Keratinocyte (primary cell): ENCODE measurements at regions not wholly inside any gene's neighbourhood (a gene's known extent, or its start where the extent isn't known, plus 50 kb on each side); places are given as distances from the start of the nearest gene placed in this dataset.
A peak's percentile ranks its signal among the peaks of the same experiment; 100 is the strongest.

Experiments
- DNase-seq: peaks from one replicate; pipeline ENCODE4 v3.0.0-alpha.2; 2011; ENCODE audit warnings: low read depth, missing footprints, low spot score
- FAIRE-seq: peaks from 2 replicates; lab custom pipeline; 2011; peaks lifted over from hg19 to GRCh38; lab: Jason Lieb, UNC
- H2AFZ ChIP-seq: 2 replicates; pipeline ENCODE4 v1.6.0; 2012; ENCODE audit warnings: low read length, control low read depth, inconsistent platforms; ENCODE audit not compliant: control insufficient read depth
- H3K27ac ChIP-seq: 2 replicates; pipeline ENCODE4 v1.5.1; 2011; ENCODE audit warnings: low read length; ENCODE audit not compliant: control insufficient read depth, insufficient read depth
- H3K27me3 ChIP-seq: 3 replicates; pipeline ENCODE4 v1.6.0; 2011; ENCODE audit warnings: low read length; ENCODE audit not compliant: control insufficient read depth, insufficient read depth; ENCODE audit errors: extremely low read depth
- H3K36me3 ChIP-seq, 2 experiments: 2 replicates in 1 of 2; 3 replicates in 1 of 2; pipeline ENCODE4 v1.5.1; 2011; ENCODE audit warnings: low read length in 2 of 2, mild to moderate bottlenecking in 1 of 2; ENCODE audit not compliant: control insufficient read depth in 2 of 2, insufficient read depth in 2 of 2; ENCODE audit errors: extremely low read depth in 1 of 2
- H3K4me1 ChIP-seq: 3 replicates; pipeline ENCODE4 v1.5.1; 2011; ENCODE audit warnings: low read length; ENCODE audit not compliant: control insufficient read depth, insufficient read depth; ENCODE audit errors: extremely low read depth
- H3K4me2 ChIP-seq: 3 replicates; pipeline ENCODE4 v1.6.0; 2011; ENCODE audit warnings: low read depth, low read length; ENCODE audit not compliant: control insufficient read depth, insufficient read depth; ENCODE audit errors: extremely low read depth
- H3K4me3 ChIP-seq, 3 experiments: fragments of 200-600 bp in 1 of 3; sonication (generic) in 1 of 3; 2 replicates in 2 of 3; 3 replicates in 1 of 3; pipeline ENCODE4 v1.5.1; 2011 to 2016; ENCODE audit warnings: low read length in 3 of 3, mild to moderate bottlenecking in 3 of 3, control low read depth in 2 of 3, inconsistent platforms in 1 of 3, low read depth in 1 of 3, mixed read lengths in 1 of 3, mixed run types in 1 of 3, moderate library complexity in 1 of 3; ENCODE audit not compliant: control insufficient read depth in 2 of 3, insufficient read depth in 2 of 3; ENCODE audit errors: extremely low read depth in 1 of 3
- H3K79me2 ChIP-seq: 2 replicates; pipeline ENCODE4 v1.6.0; 2012; ENCODE audit warnings: low read length; ENCODE audit not compliant: control insufficient read depth, insufficient read depth
- H3K9ac ChIP-seq: 3 replicates; pipeline ENCODE4 v1.6.0; 2011; ENCODE audit warnings: low read length; ENCODE audit not compliant: control insufficient read depth, insufficient read depth; ENCODE audit errors: extremely low read depth
- H3K9me1 ChIP-seq: 3 replicates; pipeline ENCODE4 v1.6.0; 2011; ENCODE audit warnings: low read length; ENCODE audit not compliant: control insufficient read depth, insufficient read depth; ENCODE audit errors: extremely low read depth
- H3K9me3 ChIP-seq: 2 replicates; pipeline ENCODE4 v1.5.1; 2012; ENCODE audit warnings: low read depth, low read length; ENCODE audit not compliant: control insufficient read depth
- H4K20me1 ChIP-seq: 3 replicates; pipeline ENCODE4 v1.6.0; 2011; ENCODE audit warnings: low read length; ENCODE audit not compliant: control insufficient read depth, insufficient read depth; ENCODE audit errors: extremely low read depth
- CTCF ChIP-seq, 3 experiments: IDR thresholded peaks in 1 of 3; conservative IDR thresholded peaks in 1 of 3; optimal IDR thresholded peaks in 1 of 3; 2 replicates in 2 of 3; 3 replicates in 1 of 3; pipeline versions ENCODE3 to v1.5.1; 2011; ENCODE audit warnings: low read length in 3 of 3, mild to moderate bottlenecking in 3 of 3, moderate library complexity in 2 of 3, control low read depth in 1 of 3, inconsistent platforms in 1 of 3; ENCODE audit not compliant: insufficient read depth in 2 of 3; ENCODE audit errors: extremely low read depth in 1 of 3
- EZH2 ChIP-seq: IDR thresholded peaks from one replicate; pipeline ENCODE4 v1.6.1; 2012; ENCODE audit warnings: inconsistent platforms, mild to moderate bottlenecking, low read length, moderate library complexity
- dilution Hi-C: fragments of 300-500 bp; cut with MboI; formaldehyde crosslinking; loops from one replicate; pipeline ENCODE4 v1.7.0; 2020; ENCODE audit warnings: low sequenced_read_pairs; ENCODE audit not compliant: extremely low pct_ligation_motif_present

GRCh38 chr5:142206801-142207200, 98.2 kb downstream of the NDFIP1 start:
- H3K9me3 ChIP-seq: no peaks in the 10 kb centered on the region
- H3K4me1 ChIP-seq: peaks cover 5% of the 10 kb centered on the region
- H3K9ac ChIP-seq: no peak overlapping the region
- no peak overlapping the region for H3K4me2 ChIP-seq
- no peaks in the 10 kb centered on the region for H3K27me3 ChIP-seq
- H3K27ac ChIP-seq: no peak overlapping the region
- no peak for DNase-seq
- no peaks in the 10 kb centered on the region for H3K79me2 ChIP-seq
- H2AFZ ChIP-seq: no peak overlapping the region
- FAIRE-seq: no peak
- H4K20me1 ChIP-seq: no peaks in the 10 kb centered on the region
- no peaks in the 10 kb centered on the region for H3K9me1 ChIP-seq
- no peak overlapping the region for H3K4me3 ChIP-seq
- dilution Hi-C loops: no loop called here
- TF ChIP-seq EZH2 (no peak), CTCF (optimal IDR thresholded peaks at IDR 0.05 in 1 of 3, IDR thresholded peaks at IDR 0.05 in 1 of 3, conservative IDR thresholded peaks at IDR 0.05 in 1 of 3; ENCODE audit: extremely low read depth in 1 of 3, insufficient read depth in 2 of 3, low read length in 3 of 3) (peak; percentile 3 to 42 (median 28))
- no peaks in the 10 kb centered on the region for H3K36me3 ChIP-seq

GRCh38 chr5:142204219-142204618, 95.6 kb downstream of the NDFIP1 start:
- H3K27me3 ChIP-seq: no peaks in the 10 kb centered on the region
- no peak overlapping the region for H3K27ac ChIP-seq
- H3K4me3 ChIP-seq: no peak overlapping the region
- H3K36me3 ChIP-seq: no peaks in the 10 kb centered on the region
- no peak overlapping the region for H3K9ac ChIP-seq
- H3K79me2 ChIP-seq: no peaks in the 10 kb centered on the region
- no peaks in the 10 kb centered on the region for H3K9me1 ChIP-seq
- H3K4me2 ChIP-seq: no peak overlapping the region
- H4K20me1 ChIP-seq: no peaks in the 10 kb centered on the region
- dilution Hi-C loops: no loop called here
- DNase-seq (no peak), FAIRE-seq (no peak)
- H3K9me3 ChIP-seq: no peaks in the 10 kb centered on the region
- TF ChIP-seq EZH2 (no peak), CTCF (optimal IDR thresholded peaks at IDR 0.05 in 1 of 3, IDR thresholded peaks at IDR 0.05 in 1 of 3, conservative IDR thresholded peaks at IDR 0.05 in 1 of 3; ENCODE audit: extremely low read depth in 1 of 3, insufficient read depth in 2 of 3, low read length in 3 of 3) (no peak)
- H2AFZ ChIP-seq: no peak overlapping the region
- H3K4me1 ChIP-seq: peaks cover 12% of the 10 kb centered on the region
